HEK293T (cell line): ENCODE measurements at regions not wholly inside any gene's neighbourhood (a gene's known extent, or its start where the extent isn't known, plus 50 kb on each side); places are given as distances from the start of the nearest gene placed in this dataset.

Source experiments
- CTBP1 ChIP-seq: fragments of 450-650 bp; IDR thresholded peaks from 2 replicates; pipeline ENCODE4 v1.6.1; 2016; ENCODE audit warnings: borderline replicate concordance
- ELF4 ChIP-seq: fragments of 450-650 bp; IDR thresholded peaks from 2 replicates; pipeline ENCODE4 v1.6.1; 2017; ENCODE audit warnings: antibody characterized with exemption
- FOXK2 ChIP-seq: fragments of 450-650 bp; IDR thresholded peaks from 2 replicates; pipeline ENCODE4 v1.6.1; 2016; ENCODE audit warnings: mild to moderate bottlenecking
- LEF1 ChIP-seq: fragments of 450-650 bp; IDR thresholded peaks from 2 replicates; pipeline ENCODE4 v1.6.1; 2017; ENCODE audit warnings: mild to moderate bottlenecking, borderline replicate concordance
- SUZ12 ChIP-seq: fragments of 450-650 bp; IDR thresholded peaks from 2 replicates; pipeline ENCODE4 v1.6.1; 2016; ENCODE audit warnings: mild to moderate bottlenecking
- TARDBP ChIP-seq: fragments of 450-650 bp; IDR thresholded peaks from 2 replicates; pipeline ENCODE4 v1.6.1; 2016
- ZNF384 ChIP-seq: fragments of 450-650 bp; IDR thresholded peaks from 2 replicates; pipeline ENCODE4 v1.6.1; 2016

GRCh38 chrX:137363559-137363958, 202.4 kb upstream of the ZIC3 start:
- no peak for TF ChIP-seq ELF4
- no peak for TF ChIP-seq CTBP1
- TF ChIP-seq SUZ12, result no peak
- TF ChIP-seq ZNF384, result no peak
- TF ChIP-seq LEF1, result no peak
- TF ChIP-seq TARDBP, result no peak
- TF ChIP-seq FOXK2, result no peak
